ENCODE measurements at regions not wholly inside any gene's neighbourhood (a gene's known extent, or its start where the extent isn't known, plus 50 kb on each side); places are given as distances from the start of the nearest gene placed in this dataset.
"Not testable (repeated sequence)": the region's sequence is repeated elsewhere in the genome, so short reads cannot be mapped to it uniquely, and the experiment has no call there.

GRCh38 chr1:219414250-219414649 lies 198.7 kb downstream of the ZC3H11B start:
- Histone ChIP-seq H3K27me3 (replicated peaks; ENCODE audit: insufficient read depth, low read depth, low read length, poor library complexity) (peaks cover 62% of the 10 kb centered on the region), H3K36me3 (ENCODE audit: insufficient read depth, low read length, poor library complexity, severe bottlenecking) (no peaks in the 10 kb centered on the region), H3K27ac (ENCODE audit: low read depth, low read length, poor library complexity, severe bottlenecking) (no peak overlapping the region), H3K4me3 (ENCODE audit: low read depth, low read length, poor library complexity, severe bottlenecking) (no peak overlapping the region), H3K9me3 (ENCODE audit: low read depth, low read length, poor library complexity, severe bottlenecking) (no peaks in the 10 kb centered on the region), H3K4me1 (ENCODE audit: insufficient read depth, low read length, poor library complexity, severe bottlenecking) (no peaks in the 10 kb centered on the region)
- no peak for DNase-seq (ENCODE audit: low spot score)
- POLR2A ChIA-PET (ENCODE audit: low non-redundant PET) = interaction anchor here (0.6 kb wide), 1 partner anchor 1783 kb away, joined by 3 read pairs; the partner anchor contains the start of gene SPATA17
- intact Hi-C loops (cut with micrococcal nuclease; ENCODE audit: unreplicated experiment) = no loop called here
- TF ChIP-seq EZH2 (IDR thresholded peaks at IDR 0.05; ENCODE audit: borderline replicate concordance, low read depth, low read length, poor library complexity, severe bottlenecking) (no peak), CTCF (conservative IDR thresholded peaks at IDR 0.05; ENCODE audit: low read depth, low read length) (no peak)
- BruUV-seq (replicated peaks) = no TSS peak
- CTCF ChIA-PET = no interaction called here

- no peak for TF ChIP-seq CTCF (conservative IDR thresholded peaks at IDR 0.05; ENCODE audit: low read depth, low read length)
- no peak for TF ChIP-seq EZH2 (IDR thresholded peaks at IDR 0.05; ENCODE audit: borderline replicate concordance, low read depth, low read length, poor library complexity, severe bottlenecking)
- H3K36me3 ChIP-seq (ENCODE audit: insufficient read depth, low read length, poor library complexity, severe bottlenecking) = no peaks in the 10 kb centered on the region
- ChIA-PET CTCF (no interaction called here), POLR2A (ENCODE audit: low non-redundant PET) (no interaction called here)
- H3K27ac ChIP-seq (ENCODE audit: low read depth, low read length, poor library complexity, severe bottlenecking) = no peak overlapping the region
- no peak for DNase-seq (ENCODE audit: low spot score)
- no peaks in the 10 kb centered on the region for H3K9me3 ChIP-seq (ENCODE audit: low read depth, low read length, poor library complexity, severe bottlenecking)
- H3K4me1 ChIP-seq (ENCODE audit: insufficient read depth, low read length, poor library complexity, severe bottlenecking) = no peaks in the 10 kb centered on the region
- BruUV-seq (replicated peaks) = no TSS peak
- H3K27me3 ChIP-seq (replicated peaks; ENCODE audit: insufficient read depth, low read depth, low read length, poor library complexity) = peaks cover 63% of the 10 kb centered on the region
- intact Hi-C loops (cut with micrococcal nuclease; ENCODE audit: unreplicated experiment) = no loop called here
- no peak overlapping the region for H3K4me3 ChIP-seq (ENCODE audit: low read depth, low read length, poor library complexity, severe bottlenecking)
Observed at GRCh38 chr1:219413536-219413935, 199.4 kb downstream of the ZC3H11B start.

GRCh38 chr1:219412772-219413171 lies 200.1 kb downstream of the ZC3H11B start:
- Histone ChIP-seq H3K27me3 (replicated peaks; ENCODE audit: insufficient read depth, low read depth, low read length, poor library complexity) (peaks cover 66% of the 10 kb centered on the region), H3K4me1 (ENCODE audit: insufficient read depth, low read length, poor library complexity, severe bottlenecking) (no peaks in the 10 kb centered on the region), H3K9me3 (ENCODE audit: low read depth, low read length, poor library complexity, severe bottlenecking) (no peaks in the 10 kb centered on the region), H3K36me3 (ENCODE audit: insufficient read depth, low read length, poor library complexity, severe bottlenecking) (no peaks in the 10 kb centered on the region), H3K4me3 (ENCODE audit: low read depth, low read length, poor library complexity, severe bottlenecking) (no peak overlapping the region), H3K27ac (ENCODE audit: low read depth, low read length, poor library complexity, severe bottlenecking) (no peak overlapping the region)
- TF ChIP-seq CTCF (conservative IDR thresholded peaks at IDR 0.05; ENCODE audit: low read depth, low read length) = no peak
- no peak for TF ChIP-seq EZH2 (IDR thresholded peaks at IDR 0.05; ENCODE audit: borderline replicate concordance, low read depth, low read length, poor library complexity, severe bottlenecking)
- no TSS peak for BruUV-seq (replicated peaks)
- POLR2A ChIA-PET (ENCODE audit: low non-redundant PET) = no interaction called here
- CTCF ChIA-PET = no interaction called here
- no peak for DNase-seq (ENCODE audit: low spot score)
- intact Hi-C loops (cut with micrococcal nuclease; ENCODE audit: unreplicated experiment) = no loop called here

GRCh38 chr1:219410721-219411120 lies 202.2 kb downstream of the ZC3H11B start:
- BruUV-seq (replicated peaks); DNase-seq (ENCODE audit: low spot score); CTCF ChIA-PET; H3K9me3 ChIP-seq (ENCODE audit: low read depth, low read length, poor library complexity, severe bottlenecking); H3K27ac ChIP-seq (ENCODE audit: low read depth, low read length, poor library complexity, severe bottlenecking); POLR2A ChIA-PET (ENCODE audit: low non-redundant PET); intact Hi-C loops (cut with micrococcal nuclease; ENCODE audit: unreplicated experiment); H3K4me3 ChIP-seq (ENCODE audit: low read depth, low read length, poor library complexity, severe bottlenecking); H3K36me3 ChIP-seq (ENCODE audit: insufficient read depth, low read length, poor library complexity, severe bottlenecking): not testable (repeated sequence)
- Histone ChIP-seq H3K4me1 (ENCODE audit: insufficient read depth, low read length, poor library complexity, severe bottlenecking) (peaks cover 13% of the 10 kb centered on the region), H3K27me3 (replicated peaks; ENCODE audit: insufficient read depth, low read depth, low read length, poor library complexity) (peaks cover 80% of the 10 kb centered on the region)
